ENCODE measurements at regions not wholly inside any gene's neighbourhood (a gene's known extent, or its start where the extent isn't known, plus 50 kb on each side); places are given as distances from the start of the nearest gene placed in this dataset.

DNA sequence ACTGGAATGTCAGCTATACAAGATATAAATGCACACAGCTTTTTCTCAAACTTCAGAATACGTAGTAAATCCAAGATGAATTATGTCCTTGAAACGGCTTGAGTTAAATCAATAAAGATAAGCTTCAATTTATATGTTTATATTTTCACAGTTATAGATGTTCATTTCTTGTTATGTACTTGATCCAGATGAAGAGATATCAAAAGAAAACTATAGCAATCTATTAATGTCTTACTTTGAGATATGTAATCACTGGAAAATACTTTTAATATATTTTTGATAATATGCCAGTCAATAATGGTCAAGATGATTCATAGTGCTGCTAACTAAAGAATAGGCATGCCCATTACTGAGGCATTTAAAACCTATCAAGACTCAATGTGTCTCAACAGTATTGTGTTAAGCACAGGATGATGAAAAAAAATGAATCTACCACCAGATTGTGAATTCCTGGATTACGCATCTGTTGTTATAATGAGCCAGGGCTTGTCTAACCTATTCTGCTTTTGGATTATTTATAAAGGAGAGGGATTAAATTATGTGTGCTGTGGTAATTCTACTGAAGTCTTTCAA is 372.6 kb upstream of the PRR16 start:
- TF ChIP-seq, protein P1, sequence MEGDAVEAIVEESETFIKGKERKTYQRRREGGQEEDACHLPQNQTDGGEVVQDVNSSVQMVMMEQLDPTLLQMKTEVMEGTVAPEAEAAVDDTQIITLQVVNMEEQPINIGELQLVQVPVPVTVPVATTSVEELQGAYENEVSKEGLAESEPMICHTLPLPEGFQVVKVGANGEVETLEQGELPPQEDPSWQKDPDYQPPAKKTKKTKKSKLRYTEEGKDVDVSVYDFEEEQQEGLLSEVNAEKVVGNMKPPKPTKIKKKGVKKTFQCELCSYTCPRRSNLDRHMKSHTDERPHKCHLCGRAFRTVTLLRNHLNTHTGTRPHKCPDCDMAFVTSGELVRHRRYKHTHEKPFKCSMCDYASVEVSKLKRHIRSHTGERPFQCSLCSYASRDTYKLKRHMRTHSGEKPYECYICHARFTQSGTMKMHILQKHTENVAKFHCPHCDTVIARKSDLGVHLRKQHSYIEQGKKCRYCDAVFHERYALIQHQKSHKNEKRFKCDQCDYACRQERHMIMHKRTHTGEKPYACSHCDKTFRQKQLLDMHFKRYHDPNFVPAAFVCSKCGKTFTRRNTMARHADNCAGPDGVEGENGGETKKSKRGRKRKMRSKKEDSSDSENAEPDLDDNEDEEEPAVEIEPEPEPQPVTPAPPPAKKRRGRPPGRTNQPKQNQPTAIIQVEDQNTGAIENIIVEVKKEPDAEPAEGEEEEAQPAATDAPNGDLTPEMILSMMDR (IDR thresholded peaks at IDR 0.05) = no peak
- TF ChIP-seq EZH2 (IDR thresholded peaks at IDR 0.05; ENCODE audit: borderline replicate concordance, insufficient read depth, low read depth, low read length, poor library complexity, severe bottlenecking) = no peak

Measured in B cell (primary cell).